HG03439 (cell line): ENCODE measurements at regions not wholly inside any gene's neighbourhood (a gene's known extent, or its start where the extent isn't known, plus 50 kb on each side); places are given as distances from the start of the nearest gene placed in this dataset.

ENCODE experiments used
- ATAC-seq: cut with Tn5 transposase; IDR thresholded peaks from one replicate; pipeline ENCODE4 v1.9.1; 2021; ENCODE audit warnings: mild to moderate bottlenecking, moderate library complexity; ENCODE audit not compliant: unreplicated experiment

DNA sequence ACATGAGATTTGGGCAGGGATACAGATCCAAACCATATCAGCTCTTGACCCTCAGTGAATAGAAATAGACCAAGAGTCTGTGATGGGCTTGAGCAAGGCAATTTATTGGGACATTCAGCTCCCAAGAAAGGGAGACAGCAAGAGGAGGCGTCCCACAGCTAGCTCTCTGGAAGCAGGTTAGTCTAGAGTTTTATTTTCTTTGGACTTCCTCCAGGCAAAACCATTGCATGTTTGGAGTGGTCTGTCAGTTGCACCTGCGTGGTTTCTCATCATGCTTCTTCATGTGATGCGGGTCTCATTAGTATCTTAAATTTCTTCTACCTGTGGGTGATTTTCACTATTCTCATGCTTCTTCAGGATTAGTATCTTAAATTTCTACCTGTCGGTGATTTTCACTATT lies 1530.6 kb downstream of the PLA2G4A start:
- no peak for ATAC-seq

DNA sequence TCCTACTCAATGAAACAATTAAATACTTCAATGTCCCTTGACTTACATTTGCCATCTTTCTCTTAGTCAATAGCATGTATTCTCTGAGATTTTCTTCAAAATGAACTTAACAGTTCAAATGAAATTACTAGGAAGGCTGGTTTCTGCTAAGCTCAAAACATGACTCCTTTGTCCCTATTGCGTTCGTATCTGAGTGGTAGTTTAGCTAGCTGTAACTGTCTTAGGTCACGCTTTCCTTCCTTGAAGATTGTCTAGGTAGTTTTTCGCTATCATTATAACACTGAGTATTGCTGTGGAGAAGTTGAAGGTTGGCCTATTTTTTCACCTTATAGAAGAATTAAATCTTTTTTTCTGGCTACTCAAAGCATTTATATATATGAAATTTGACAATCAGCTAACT lies 1535.2 kb downstream of the PLA2G4A start:
- ATAC-seq: no peak

DNA sequence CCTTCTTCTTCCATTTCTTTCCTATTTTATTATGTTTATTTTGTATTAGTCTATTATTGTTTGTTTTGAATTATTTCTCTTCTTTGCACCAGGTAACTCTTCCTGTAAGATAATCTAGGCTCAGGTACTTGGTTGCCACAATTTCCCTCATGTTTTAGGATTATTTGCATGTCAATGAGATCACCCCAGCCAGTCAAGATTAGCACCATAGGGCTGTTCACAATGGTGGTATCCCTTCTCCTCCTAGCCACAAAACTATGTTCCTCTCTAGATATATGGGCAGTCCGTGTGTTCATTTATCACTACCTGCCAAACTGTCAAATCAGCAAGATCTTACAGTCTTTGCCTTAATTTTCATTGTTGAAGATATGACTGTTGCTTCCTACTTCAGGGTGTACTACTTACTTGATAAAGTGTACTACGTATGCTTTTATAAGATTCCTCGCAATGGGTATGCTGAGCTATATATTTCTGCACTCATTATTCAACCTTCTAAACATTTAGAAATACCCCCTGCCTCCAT lies 1536.2 kb downstream of the PLA2G4A start:
- no peak for ATAC-seq

DNA sequence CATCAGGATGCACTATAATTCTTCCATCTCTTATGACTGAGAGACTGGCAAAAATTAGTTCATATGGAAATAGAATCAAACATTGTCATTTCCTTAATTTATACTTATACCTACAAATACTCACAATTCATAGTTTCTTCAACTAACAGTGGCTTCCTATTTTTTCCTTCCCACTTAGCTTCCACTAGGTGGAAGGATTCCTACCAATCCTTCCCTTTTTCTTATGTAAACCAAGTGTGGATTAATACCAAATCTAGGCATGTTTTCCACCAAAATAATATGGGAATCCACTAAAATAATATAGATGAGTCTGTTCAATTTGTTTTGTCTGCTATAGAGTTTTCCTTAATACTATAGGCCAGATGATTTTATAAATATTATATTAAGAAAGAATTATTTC lies 1537.1 kb downstream of the PLA2G4A start:
- no peak for ATAC-seq

DNA sequence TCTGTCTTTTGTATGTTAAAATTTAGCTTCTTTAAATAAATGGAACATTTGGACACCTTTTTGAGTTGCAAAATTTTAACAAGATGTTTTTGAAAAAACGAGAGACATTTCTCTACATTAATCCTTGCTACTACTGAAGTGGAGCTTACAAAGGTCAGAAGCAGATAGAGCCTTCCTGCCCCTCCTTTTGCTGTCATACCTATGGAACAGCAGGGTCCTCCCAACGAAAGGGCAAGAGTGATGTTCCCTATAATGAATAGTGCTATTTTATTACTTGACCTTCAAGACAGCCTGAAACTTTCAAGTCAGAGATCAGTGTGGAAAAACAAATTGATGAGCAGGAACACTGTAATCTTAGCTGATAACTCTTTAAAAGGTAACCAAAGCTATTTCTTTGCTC lies 1538.9 kb downstream of the PLA2G4A start:
- ATAC-seq: no peak

DNA sequence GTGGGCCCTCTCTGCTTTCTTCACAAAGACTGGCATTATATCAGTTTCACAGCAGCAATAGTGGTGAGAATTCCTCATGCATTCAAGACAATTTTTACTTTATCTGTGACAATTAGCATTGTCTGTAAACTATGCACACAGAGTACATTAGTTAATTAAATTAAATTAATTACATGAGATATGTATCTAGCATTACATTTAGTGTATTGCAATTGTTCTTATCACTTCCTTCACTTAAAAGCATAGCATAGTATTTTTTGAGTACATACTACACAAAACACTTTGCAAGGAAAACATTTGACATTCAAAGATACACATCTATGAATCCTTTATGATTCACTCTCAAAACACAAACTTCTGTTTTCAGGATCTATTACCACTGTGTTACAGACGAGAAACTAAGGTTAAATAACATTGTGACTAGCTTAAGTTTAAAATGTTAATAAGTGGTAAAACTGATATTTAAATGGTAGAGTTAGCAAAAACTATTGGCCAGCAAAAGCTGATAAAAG lies 1542.6 kb downstream of the PLA2G4A start:
- no peak for ATAC-seq

DNA sequence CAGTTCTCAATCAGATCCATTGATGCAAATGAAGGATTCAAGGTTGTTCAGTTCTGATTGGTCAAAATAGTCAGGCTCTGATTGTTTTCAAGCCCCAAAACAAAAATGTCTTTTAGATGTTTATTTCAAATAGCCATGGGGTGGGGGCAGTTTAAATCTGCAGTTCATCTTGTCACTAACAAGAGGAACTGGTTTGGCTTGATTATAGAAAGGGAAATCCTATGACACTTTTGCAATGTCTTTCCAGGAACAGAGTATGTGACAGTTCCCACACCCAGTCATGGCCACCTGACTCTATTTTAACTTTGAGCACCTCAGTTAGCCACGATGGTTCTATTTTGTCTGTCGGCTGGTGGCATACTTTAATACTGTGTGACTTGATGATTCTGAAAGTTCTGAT lies 1544.1 kb downstream of the PLA2G4A start:
- no peak for ATAC-seq

DNA sequence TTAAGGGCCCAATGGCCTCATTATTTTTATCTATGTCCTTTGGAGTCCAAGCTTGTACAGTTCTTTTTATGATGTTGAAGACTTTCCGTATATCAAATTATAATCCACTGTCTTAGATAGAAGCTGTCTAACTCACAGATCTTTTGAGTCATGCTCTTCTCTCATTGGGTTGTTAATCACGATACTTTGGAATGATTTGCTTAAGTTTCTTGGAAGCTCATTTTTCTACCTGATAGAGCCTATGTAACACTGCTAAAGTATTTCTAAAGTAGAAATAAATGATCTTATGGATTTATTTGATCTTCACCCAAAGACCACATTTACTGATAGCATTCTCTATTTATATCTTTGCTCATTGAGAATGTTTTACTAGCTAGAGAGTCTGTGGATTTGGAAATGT lies 1554.1 kb downstream of the PLA2G4A start:
- ATAC-seq: no peak

DNA sequence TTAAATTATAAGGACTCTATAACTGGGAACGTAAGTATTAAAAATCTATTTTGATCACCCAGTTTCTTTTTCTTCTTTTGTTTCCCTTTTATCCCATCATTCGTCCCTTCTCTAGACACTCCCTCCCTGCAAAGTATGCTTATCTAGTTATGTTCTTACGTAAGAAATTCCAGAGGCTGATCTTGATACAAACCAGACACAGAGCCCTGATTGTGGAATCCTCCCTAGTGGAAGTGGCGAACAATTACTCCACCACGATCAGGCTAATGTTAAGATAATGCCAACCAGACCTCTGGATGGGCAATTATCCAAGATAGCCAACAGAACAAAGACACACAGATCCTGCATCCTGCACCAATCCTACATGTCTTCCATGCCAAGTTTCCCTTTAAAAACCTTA lies 1557.4 kb downstream of the PLA2G4A start:
- ATAC-seq: no peak

DNA sequence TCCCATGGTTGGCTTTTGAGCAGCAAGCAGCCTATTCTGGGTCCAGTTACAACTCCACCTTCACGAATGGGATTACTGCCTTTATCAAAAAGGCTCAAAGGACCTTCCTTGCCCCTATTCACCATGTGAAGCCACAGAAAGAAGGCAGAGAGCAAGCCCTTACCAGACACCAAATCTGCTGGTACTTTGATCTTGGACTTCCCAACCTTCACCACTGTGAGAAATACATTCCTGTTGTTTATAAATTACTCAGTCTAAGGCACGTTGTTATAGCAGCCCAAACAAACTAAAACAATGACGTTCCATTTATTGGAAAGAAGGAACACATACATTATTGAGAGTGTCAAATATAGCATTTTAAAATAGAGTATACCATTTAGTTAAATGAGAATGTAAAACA lies 1557.9 kb downstream of the PLA2G4A start:
- ATAC-seq: no peak

DNA sequence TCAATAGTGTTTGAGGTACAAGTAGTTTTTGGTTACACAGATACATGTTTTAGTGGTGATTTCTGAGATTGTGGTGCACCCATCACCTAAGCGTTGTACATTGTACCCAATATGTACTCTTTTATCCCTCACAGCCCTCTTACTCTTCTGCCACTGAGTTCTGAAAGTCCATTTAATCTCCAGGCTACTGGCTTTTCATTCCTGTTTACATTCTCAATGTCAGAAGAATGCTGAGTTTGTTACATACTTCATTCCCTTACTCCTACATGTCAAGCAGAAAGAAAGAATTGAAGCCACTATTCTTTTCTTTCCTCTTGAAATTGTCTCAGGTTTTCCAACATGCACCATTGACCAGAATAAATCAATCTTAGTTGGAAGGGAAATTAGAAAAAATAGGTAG lies 1565.9 kb downstream of the PLA2G4A start:
- ATAC-seq: no peak

DNA sequence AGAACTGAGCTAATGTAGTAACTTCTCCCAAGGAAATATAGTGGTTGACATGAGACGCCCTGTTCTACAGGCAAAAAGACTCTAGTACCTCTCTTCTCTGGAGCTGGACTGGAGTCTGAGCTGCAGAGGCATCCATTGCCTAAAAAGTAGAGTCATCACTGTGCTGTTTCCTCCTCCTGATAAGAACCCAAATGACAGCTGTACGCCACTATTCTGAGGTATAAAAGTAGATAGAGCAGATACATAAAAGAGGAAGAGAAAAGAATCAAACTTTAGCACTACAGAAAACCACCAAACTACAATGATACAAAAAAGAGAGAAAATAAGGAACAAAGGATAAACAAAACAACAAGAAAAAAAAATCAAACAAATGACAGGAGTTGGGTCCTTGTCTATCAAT lies 1568.8 kb downstream of the PLA2G4A start:
- ATAC-seq: no peak

DNA sequence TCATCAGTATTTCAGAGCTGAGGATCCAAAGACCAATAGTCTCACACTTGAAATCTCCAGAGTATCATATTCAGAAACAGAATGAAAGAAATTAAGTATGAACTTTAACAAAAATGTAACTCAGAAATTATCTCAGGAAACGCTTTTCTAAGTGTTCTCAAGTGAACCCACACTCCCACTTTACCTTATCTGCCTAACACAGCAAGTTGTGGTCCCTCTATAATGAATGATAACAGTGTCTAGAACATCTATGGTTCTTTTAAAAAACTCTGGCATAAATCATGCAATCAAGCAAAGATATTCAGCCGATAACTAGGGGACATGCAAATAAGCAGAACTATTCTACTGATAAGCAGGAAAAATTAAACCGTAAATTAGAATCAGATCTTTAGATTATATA lies 1574.2 kb downstream of the PLA2G4A start:
- ATAC-seq: no peak

DNA sequence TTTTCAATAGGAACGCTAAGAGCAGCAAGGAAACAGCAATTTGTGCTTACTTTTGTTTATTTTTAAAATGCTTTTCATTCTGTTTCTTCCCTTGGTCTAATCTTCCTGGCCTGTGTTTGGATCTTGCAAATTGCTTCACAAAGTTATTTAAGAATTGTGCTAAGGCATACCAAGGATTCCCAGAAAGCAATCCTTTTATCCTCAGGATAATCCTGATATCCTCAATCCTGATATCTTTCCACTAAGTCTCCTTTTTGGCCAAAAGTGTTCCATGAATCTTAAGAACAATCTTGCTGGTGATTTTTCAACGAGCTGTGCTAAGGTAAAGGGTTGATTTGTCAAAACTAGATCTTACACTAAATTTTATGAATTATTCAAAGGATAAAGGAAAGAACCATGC lies 1577.9 kb downstream of the PLA2G4A start:
- no peak for ATAC-seq

DNA sequence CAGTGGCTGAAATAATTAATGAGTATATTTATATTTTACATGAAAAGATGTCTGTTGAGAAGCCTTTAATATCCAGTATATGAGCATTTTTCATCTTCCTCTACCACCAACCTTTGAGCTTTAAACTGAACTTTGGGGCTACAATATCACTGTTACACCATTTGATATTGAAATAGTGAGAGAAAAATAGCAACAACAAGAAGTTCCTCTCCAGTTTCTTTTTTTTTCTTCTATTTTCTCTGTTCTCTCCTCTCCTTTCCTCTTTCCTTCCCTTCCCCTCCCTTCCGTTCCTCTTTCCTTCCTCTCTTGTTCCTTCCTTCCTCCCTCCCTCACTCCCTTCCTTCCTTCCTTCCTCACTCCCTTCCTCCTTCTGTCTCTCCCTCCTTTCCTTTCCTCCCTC lies 1591.4 kb downstream of the PLA2G4A start:
- ATAC-seq: no peak

DNA sequence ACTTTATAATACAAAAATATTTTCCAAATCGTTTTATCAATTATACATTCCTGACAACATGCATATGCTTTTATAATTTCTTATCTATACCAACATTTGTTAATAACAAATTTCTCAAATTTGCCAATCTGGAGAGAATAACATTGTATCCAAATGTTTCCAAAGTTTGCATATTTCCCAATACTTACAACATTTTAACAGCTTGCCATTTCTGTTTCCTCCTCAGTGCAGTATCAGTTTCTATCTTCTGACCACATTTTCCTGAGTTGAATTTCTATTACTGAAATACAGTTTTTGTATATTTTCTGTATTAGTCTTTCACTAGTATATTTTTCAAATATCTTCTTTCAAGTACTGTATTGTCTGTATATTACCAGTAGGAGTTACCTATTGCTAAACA lies 1594.3 kb downstream of the PLA2G4A start:
- ATAC-seq: no peak

DNA sequence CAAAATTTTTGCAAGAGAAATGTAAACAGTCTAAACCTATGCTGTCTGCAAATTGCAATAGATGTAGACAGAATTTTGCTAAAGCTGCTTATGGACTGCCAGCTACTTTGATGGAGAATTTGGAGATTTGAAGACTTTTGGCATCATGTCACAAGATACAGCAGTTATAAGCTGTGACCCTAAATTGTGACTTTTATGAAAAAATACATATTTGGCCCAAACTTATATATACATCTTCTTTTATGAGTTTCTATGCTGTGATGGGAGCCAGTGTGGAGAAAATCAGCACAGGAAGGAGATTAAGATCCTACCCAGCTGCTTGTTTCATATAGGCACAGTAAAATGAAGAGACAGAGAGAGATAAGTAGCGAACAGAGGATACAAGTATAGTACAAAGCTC lies 1595.4 kb downstream of the PLA2G4A start:
- no peak for ATAC-seq

DNA sequence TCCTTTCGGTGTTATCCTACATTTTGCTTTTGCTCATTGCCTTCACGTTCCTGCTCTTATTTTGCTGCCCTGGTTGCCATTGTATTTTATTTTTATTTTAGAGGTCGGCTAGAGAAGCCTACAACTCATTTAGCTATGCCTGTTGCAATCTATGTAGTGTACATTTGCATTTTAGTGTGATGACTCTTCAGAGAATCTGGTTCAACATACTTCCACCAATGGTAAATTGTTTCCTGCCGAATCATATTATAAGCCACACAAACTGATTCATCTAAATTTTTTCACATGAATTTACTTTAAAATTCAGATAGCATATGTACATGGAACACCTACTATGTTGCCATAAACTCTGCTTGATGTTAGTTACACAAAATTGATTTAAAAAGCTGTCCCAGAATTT lies 1596.9 kb downstream of the PLA2G4A start:
- ATAC-seq: no peak

DNA sequence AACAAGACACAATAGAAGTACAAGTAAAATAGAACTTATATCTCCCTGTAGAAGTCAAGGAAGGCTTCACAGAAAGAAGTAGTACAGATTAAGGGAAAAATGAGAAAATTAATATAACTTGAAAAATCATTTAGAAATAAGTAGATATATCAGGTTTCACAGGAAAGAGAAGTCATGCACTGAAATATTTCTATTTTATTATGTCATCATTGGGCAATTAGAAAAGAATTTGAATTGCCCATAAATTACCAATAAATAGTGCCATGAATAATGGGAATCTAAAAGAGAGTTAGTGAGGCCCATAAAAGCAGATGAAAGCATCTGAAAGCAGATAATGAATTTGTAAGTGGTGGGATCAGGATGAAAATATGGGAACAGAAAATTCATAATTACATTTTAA lies 1597.8 kb downstream of the PLA2G4A start:
- ATAC-seq: no peak

DNA sequence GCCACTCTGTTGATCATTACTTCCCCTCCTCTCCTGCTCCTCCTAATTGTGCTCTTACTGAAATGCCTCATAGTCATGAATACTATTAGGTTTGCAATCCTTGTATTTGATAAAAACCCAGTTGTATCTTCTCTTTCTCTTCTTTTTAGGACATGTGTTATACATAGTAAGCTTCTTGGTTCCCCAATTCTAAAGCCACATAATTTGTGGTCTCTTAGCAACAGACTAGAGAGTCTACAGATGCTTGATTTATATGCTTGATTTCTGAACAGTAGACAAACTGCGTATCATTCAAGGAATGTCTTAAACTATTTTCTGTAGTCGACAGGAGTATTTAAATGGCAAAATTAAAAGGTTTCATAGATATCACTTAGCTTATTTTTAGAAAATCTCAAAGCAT lies 1598.9 kb downstream of the PLA2G4A start:
- no peak for ATAC-seq

DNA sequence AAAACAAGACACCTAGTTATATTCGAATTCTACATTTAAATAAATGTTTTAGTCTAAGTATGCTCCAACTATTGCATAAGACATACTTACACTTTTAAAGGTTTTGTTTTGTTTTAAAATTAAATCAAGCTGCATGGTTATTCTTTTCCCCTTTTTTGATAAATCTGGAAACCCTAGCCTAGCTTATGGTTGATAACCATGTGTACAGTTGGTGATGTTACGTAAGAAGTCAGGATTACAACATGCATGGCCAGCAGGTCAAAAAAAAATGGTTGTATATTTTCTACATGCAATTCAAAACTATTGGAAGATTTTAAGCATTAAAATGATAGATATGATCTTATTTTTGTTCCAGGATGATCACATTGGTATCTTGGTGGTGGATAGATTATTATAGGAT lies 1600.6 kb downstream of the PLA2G4A start:
- no peak for ATAC-seq

DNA sequence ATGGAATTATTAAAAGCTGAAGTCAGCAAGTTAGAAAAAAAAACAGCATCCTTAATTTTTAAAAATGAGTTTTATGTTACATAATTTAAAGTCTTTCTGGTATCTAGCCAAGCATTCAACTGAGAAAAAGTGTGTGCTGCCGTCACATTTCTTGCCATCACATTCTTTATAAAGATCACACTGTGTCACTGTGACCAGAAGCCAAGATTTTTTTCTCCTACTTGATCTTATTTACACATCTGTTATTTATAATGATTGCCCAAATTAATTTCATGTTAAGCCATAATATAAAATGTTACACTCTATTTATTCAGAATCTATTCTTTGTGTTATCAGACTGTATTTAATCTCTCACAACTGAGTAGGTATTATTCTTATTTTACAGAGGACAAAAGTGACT lies 1603.7 kb downstream of the PLA2G4A start:
- no peak for ATAC-seq

DNA sequence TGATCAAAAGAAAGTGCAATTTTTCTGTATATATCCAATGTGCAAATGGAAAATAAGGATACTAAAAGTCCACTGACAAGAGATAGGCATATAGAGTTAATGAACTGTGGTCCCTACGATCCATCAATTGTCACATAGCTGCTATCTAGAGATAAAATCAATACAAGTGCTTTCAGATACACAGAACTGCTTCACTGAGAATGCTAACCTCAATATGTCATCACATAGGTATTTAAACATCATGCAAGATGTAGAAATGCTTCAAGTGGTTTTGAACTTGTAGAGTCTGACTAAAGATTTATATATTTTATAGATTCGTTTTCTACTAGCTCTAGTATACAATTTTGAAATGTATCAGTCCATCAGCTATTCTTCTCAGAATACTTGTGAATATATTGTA lies 1604.7 kb downstream of the PLA2G4A start:
- ATAC-seq: no peak

DNA sequence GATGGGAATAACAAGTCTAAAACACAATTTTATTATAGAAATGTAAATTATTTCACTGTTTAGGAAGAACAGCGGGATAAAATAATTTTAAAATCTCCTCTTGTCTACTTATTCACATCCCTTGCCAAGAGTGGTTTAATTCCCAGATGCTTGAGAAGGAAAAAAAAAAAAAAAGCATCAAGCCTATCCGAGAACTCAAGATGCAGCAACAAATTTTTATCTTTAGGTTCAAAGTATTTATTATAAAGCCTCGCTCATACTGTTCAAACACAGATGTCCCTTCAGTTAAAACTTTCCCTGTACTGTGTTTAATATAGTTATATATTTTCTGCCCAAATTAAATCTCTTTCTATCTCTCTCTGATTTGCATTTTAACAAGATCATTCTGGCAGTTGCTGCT lies 1615.8 kb downstream of the PLA2G4A start:
- ATAC-seq: no peak
